WERI-Rb-1 (cell line): ENCODE measurements at regions not wholly inside any gene's neighbourhood (a gene's known extent, or its start where the extent isn't known, plus 50 kb on each side); places are given as distances from the start of the nearest gene placed in this dataset.

Experiments
- DNase-seq: peaks from one replicate; pipeline ENCODE4 v3.0.0-alpha.2; 2020
- H3K27ac ChIP-seq: fragments of 250-450 bp; sonication (Bioruptor Pico); 2 replicates; pipeline ENCODE4 v1.5.1; 2020; ENCODE audit warnings: mild to moderate bottlenecking, moderate library complexity
- H3K27me3 ChIP-seq: fragments of 250-450 bp; sonication (Bioruptor Pico); 2 replicates; pipeline ENCODE4 v1.5.1; 2021; ENCODE audit warnings: mild to moderate bottlenecking, low read depth, moderate library complexity; ENCODE audit not compliant: insufficient read depth, severe bottlenecking
- H3K36me3 ChIP-seq: fragments of 250-450 bp; sonication (Bioruptor Pico); 2 replicates; pipeline ENCODE4 v1.5.1; 2020; ENCODE audit warnings: mild to moderate bottlenecking, moderate library complexity
- H3K4me3 ChIP-seq: 2 replicates; pipeline ENCODE4 v1.5.1; 2011; ENCODE audit warnings: low read depth, mild to moderate bottlenecking, control low read depth, low read length
- H3K9me3 ChIP-seq: fragments of 250-450 bp; sonication (Bioruptor Pico); 2 replicates; pipeline ENCODE4 v1.5.1; 2021; ENCODE audit warnings: mild to moderate bottlenecking, moderate library complexity; ENCODE audit not compliant: severe bottlenecking
- TF ChIP-seq, protein P1 (sequence below): IDR thresholded peaks from 2 replicates; pipeline ENCODE4 v1.5.1; 2011; ENCODE audit warnings: low read depth, mild to moderate bottlenecking, control low read depth, inconsistent platforms, low read length

DNA sequence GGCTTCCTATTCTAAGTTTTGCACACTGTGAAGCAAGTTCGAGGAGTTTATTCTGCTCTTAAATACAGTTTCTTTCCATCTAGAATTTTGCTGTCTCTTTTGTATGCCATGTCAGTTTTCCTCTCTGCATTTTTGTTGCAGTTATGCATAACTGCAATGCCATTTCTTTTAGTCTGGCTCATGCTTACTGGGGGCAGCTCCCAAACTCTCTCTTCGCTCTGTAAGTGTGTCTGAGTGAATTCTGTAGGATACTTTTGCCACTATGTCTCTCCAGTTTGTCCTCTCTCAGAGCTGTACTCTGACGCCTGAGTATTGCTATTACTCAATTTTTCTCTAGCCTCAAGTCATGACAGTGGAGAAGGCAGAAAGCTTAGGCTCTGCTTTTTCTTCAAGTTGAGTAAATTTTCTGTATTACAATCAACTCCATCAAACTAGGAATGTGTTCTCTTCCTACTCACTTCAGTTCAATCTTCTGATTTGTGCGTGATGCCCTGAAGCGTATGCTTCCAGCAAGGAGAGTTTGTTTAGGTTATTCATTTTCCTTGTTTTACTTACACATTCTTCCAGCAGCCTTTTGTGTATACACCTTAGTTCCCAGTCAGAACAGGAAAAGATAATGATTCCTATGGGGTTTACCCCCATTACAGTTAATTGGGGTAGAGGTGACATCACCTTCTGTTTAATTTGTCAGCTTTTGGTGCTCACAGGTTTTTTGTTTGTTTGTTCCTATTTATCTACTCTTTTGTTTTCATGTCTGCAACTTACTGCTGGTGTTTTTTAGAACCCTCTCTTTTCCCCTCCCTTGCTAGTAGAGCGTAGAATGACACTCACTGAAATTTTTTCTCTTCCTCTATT lies 430.9 kb downstream of the BCKDHB start:
- H3K27me3 ChIP-seq, result no peaks in the 10 kb centered on the region
- DNase-seq, result no peak
- H3K36me3 ChIP-seq, result no peaks in the 10 kb centered on the region
- H3K27ac ChIP-seq, result no peak overlapping the region
- TF ChIP-seq, protein P1, sequence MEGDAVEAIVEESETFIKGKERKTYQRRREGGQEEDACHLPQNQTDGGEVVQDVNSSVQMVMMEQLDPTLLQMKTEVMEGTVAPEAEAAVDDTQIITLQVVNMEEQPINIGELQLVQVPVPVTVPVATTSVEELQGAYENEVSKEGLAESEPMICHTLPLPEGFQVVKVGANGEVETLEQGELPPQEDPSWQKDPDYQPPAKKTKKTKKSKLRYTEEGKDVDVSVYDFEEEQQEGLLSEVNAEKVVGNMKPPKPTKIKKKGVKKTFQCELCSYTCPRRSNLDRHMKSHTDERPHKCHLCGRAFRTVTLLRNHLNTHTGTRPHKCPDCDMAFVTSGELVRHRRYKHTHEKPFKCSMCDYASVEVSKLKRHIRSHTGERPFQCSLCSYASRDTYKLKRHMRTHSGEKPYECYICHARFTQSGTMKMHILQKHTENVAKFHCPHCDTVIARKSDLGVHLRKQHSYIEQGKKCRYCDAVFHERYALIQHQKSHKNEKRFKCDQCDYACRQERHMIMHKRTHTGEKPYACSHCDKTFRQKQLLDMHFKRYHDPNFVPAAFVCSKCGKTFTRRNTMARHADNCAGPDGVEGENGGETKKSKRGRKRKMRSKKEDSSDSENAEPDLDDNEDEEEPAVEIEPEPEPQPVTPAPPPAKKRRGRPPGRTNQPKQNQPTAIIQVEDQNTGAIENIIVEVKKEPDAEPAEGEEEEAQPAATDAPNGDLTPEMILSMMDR, result no peak
- H3K9me3 ChIP-seq, result peaks cover 9% of the 10 kb centered on the region
- H3K4me3 ChIP-seq, result no peak overlapping the region

DNA sequence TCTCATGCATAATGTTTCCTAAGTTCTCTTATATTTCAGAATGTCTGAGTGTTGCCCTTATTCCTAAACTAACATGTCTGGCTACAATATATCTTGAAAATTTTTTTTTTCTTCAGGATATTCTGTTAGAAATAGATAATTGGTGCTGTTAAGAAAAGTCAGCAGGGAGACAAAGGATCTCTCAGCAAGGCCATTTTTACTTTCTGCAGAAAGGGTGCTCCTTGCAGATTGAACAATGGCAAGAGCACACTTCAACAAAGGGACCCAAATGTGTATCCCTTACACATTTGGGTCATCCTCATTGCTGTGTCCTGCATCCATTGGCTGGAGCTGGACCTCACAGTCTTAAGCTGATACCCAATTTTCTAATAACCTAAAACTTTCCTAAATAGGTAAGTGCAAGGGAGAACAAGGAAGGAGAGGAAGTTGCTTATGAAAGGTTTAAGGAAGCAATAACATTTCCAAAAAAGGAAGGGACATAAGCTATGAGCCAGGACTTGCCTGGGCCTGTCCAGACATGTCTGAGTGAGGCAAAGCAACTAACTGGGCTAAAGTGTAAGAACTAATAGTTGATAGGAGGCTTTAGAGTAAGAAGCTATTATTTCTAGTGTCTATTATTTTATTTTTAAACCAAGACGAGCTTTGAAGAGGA lies 429.6 kb downstream of the BCKDHB start:
- no peaks in the 10 kb centered on the region for H3K36me3 ChIP-seq
- no peak overlapping the region for H3K4me3 ChIP-seq
- H3K27me3 ChIP-seq, result no peaks in the 10 kb centered on the region
- peak; percentile 19 for DNase-seq
- TF ChIP-seq, protein P1, result no peak
- peaks cover 9% of the 10 kb centered on the region for H3K9me3 ChIP-seq
- peak overlapping the region; percentile 46; the same call in 1 of the 2 replicates for H3K27ac ChIP-seq

DNA sequence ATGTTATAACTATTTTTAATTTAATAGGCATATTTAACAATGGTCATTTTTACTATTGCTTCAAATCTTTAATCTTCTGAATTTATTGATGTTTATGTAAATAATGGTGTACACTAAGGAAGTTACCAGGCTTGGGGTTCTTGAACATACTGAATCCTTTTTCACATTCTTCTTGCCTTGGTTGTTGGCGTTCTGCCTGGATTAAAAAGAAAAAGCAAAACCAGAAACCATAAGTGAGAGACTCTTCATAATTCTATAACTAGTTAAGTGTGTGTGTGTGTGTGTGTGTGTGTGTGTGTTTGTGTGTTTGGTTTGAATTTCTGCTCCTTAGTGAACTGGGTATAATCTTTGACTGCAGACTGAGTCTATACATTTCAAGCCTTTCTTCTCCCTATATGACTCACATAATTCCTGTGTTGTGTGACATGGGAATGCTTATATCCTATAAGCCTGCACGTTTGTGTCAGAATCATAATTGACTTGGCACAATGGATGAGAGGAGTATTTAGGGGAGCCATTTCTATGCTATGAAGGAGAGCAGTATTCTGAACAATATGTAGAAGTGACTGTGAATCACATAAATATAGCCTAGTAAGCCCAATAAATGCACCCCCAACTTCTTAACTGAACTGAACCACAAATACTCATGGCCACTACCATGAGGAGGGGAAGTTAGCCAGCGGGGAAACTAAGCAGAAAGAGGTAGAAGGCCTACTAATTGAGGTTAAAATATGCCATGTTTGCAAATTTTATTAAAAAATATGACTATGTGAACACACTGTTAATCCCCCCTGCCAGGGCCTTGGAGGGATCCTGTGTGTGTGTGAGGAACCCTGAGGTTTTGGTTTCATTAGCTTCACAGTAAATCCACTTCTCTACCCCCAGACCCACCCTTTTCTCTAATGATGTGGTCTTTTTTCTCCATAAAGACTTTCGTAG lies 425.5 kb downstream of the BCKDHB start:
- H3K27ac ChIP-seq, result no peak overlapping the region
- H3K36me3 ChIP-seq, result no peaks in the 10 kb centered on the region
- peaks cover 7% of the 10 kb centered on the region for H3K9me3 ChIP-seq
- no peak overlapping the region for H3K4me3 ChIP-seq
- DNase-seq, result no peak
- no peaks in the 10 kb centered on the region for H3K27me3 ChIP-seq
- TF ChIP-seq, protein P1, result no peak

DNA sequence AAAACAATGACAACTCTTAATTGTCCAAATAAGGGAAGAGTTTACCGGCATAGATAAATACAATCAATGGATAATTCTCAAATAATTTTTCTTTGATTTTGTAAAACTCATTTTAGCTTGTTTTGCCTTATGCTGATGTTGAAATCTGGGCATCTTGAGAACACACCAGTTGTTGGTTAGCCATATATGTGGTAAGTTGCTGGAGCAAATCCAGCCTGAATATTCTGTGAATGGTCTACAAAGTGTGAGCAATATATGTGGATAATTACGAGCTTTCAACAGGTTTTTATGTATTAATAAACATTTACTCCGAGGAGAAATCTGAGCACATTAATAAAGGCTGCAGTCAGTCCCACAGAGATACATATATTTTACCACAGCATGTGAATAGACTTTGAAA lies 423.6 kb downstream of the BCKDHB start:
- no peak overlapping the region for H3K27ac ChIP-seq
- DNase-seq, result no peak
- TF ChIP-seq, protein P1, result no peak
- H3K36me3 ChIP-seq, result no peaks in the 10 kb centered on the region
- no peaks in the 10 kb centered on the region for H3K9me3 ChIP-seq
- no peaks in the 10 kb centered on the region for H3K27me3 ChIP-seq
- no peak overlapping the region for H3K4me3 ChIP-seq

DNA sequence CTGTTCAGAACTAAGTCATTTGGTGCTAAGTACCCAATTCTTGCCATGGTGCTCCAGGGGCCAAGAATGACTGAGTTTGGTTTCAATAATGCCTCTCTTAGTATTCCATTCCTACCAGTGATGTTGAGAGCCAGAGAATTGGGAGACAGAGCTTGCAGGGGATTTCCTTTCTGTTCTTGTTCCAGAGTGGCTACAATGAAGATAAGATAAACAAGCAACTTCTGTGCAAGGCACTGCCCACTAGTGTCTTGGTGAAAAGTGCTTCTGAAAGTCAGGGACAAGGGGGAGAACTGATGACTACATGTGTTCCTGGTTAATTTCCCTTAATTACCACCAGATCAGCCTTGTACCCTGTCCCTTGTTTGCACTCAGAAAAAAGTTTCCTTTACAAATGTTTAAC lies 421.6 kb downstream of the BCKDHB start:
- no peak overlapping the region for H3K27ac ChIP-seq
- TF ChIP-seq, protein P1, result no peak
- DNase-seq, result no peak
- no peaks in the 10 kb centered on the region for H3K9me3 ChIP-seq
- no peaks in the 10 kb centered on the region for H3K27me3 ChIP-seq
- H3K36me3 ChIP-seq, result no peaks in the 10 kb centered on the region
- H3K4me3 ChIP-seq, result no peak overlapping the region
